K562 (cell line): ENCODE measurements at regions not wholly inside any gene's neighbourhood (a gene's known extent, or its start where the extent isn't known, plus 50 kb on each side); places are given as distances from the start of the nearest gene placed in this dataset.

Experiments
- ATF1 ChIP-seq, 2 experiments: fragments of 450-650 bp in 1 of 2; IDR thresholded peaks; 2 replicates each; pipeline ENCODE4 v1.6.1; 2016; ENCODE audit warnings: missing compliant biosample characterization in 1 of 2, missing genetic modification characterization in 1 of 2
- BMI1 ChIP-seq: fragments of 150-350 bp; IDR thresholded peaks from 2 replicates; pipeline ENCODE4 v1.6.1; 2014; ENCODE audit warnings: low read length
- CSDE1 ChIP-seq, 2 experiments: fragments of 450-650 bp; IDR thresholded peaks; 2 replicates each; pipeline ENCODE4 v1.6.1; 2016; ENCODE audit warnings: mild to moderate bottlenecking in 1 of 2
- DEAF1 ChIP-seq: fragments of 450-650 bp; formaldehyde crosslinking; IDR thresholded peaks from 2 replicates; pipeline ENCODE4 v1.4.0; 2020; ENCODE audit warnings: mild to moderate bottlenecking, moderate library complexity
- GTF2A2 ChIP-seq: IDR thresholded peaks from 2 replicates; pipeline ENCODE4 v1.6.1; 2016; ENCODE audit warnings: mild to moderate bottlenecking, missing genetic modification characterization, missing compliant biosample characterization
- JUNB ChIP-seq: fragments of 450-650 bp; formaldehyde crosslinking; conservative IDR thresholded peaks from 2 replicates; pipeline ENCODE4 v1.4.0; 2020; ENCODE audit warnings: mild to moderate bottlenecking
- MAFG ChIP-seq: fragments of 450-650 bp; conservative IDR thresholded peaks from 2 replicates; pipeline ENCODE4 v1.6.1; 2016; ENCODE audit warnings: missing genetic modification characterization, missing compliant biosample characterization
- MCM3 ChIP-seq: fragments of 450-650 bp; IDR thresholded peaks from 2 replicates; pipeline ENCODE4 v1.6.1; 2016
- NBN ChIP-seq: fragments of 450-650 bp; IDR thresholded peaks from 2 replicates; pipeline ENCODE4 v1.6.1; 2016; ENCODE audit warnings: low read depth, mild to moderate bottlenecking
- NCOA1 ChIP-seq: fragments of 450-650 bp; IDR thresholded peaks from 2 replicates; pipeline ENCODE4 v1.6.1; 2016; ENCODE audit warnings: low read depth
- PKNOX1 ChIP-seq: fragments of 450-650 bp; IDR thresholded peaks from 2 replicates; pipeline ENCODE4 v1.6.1; 2016
- RBFOX2 ChIP-seq: fragments of 200-400 bp; formaldehyde crosslinking; IDR thresholded peaks from 2 replicates; pipeline ENCODE4 v1.6.1; 2017; ENCODE audit warnings: low read depth, mild to moderate bottlenecking, low read length, moderate library complexity
- TAF15 ChIP-seq: fragments of 200-400 bp; formaldehyde crosslinking; IDR thresholded peaks from 2 replicates; pipeline ENCODE4 v1.6.1; 2017; ENCODE audit warnings: mild to moderate bottlenecking, low read depth, low read length, moderate library complexity
- TFAM ChIP-seq: fragments of 250-450 bp; sonication (Bioruptor Pico); conservative IDR thresholded peaks from 2 replicates; pipeline ENCODE4 v1.5.0; 2021; ENCODE audit warnings: mild to moderate bottlenecking, moderate library complexity
- TSC22D4 ChIP-seq: fragments of 450-650 bp; IDR thresholded peaks from 2 replicates; pipeline ENCODE4 v1.6.1; 2016; ENCODE audit warnings: missing genetic modification characterization, missing biosample characterization, control low read depth
- ZNF311 ChIP-seq: fragments of 250-450 bp; sonication (Bioruptor Pico); IDR thresholded peaks from 2 replicates; pipeline ENCODE4 v1.4.0; 2020; ENCODE audit warnings: mild to moderate bottlenecking, moderate library complexity
- ZNF395 ChIP-seq: fragments of 200-800 bp; sonication (Bioruptor generic); IDR thresholded peaks from 2 replicates; pipeline ENCODE4 v1.6.1; 2017; ENCODE audit warnings: missing genetic modification characterization, missing compliant biosample characterization
- ZNF398 ChIP-seq: fragments of 250-450 bp; sonication (Bioruptor Pico); IDR thresholded peaks from 2 replicates; pipeline ENCODE4 v1.8.0; 2021; ENCODE audit warnings: moderate library complexity, mild to moderate bottlenecking, inconsistent platforms
- ZNF436 ChIP-seq: fragments of 250-450, 450-650 bp; sonication (Bioruptor Pico); formaldehyde crosslinking; IDR thresholded peaks from 2 replicates; pipeline ENCODE4 v1.7.0; 2020; ENCODE audit warnings: mild to moderate bottlenecking
- ZNF449 ChIP-seq: fragments of 250-450 bp; sonication (Bioruptor Pico); IDR thresholded peaks from 2 replicates; pipeline ENCODE4 v1.8.0; 2022; ENCODE audit warnings: moderate library complexity, mild to moderate bottlenecking, inconsistent platforms
- ZNF644 ChIP-seq: fragments of 200-800 bp; sonication (Bioruptor generic); IDR thresholded peaks from 2 replicates; pipeline ENCODE4 v1.6.1; 2016; ENCODE audit warnings: low read depth, missing genetic modification characterization, missing compliant biosample characterization

GRCh38 chr7:101733713-101734475 lies 83.5 kb upstream of the CUX1 start (continued):
- TF ChIP-seq TFAM (no peak), ZNF395 (CRISPR knock-in tag) (0 out of 2 replicates have a peak, but pooled peaks have one; percentile 54), ZNF311 (CRISPR knock-in tag) (no peak), BMI1 (no peak), MCM3 (no peak), TSC22D4 (tag) (no peak), RBFOX2 (peak; percentile 70), NBN (no peak), GTF2A2 (no peak), ZNF644 (tag) (no peak), ZNF436 (CRISPR knock-in tag) (no peak), CSDE1 (IDR thresholded peaks at IDR 0.05) (no peak), NCOA1 (no peak), PKNOX1 (no peak), JUNB (no peak), ATF1 (CRISPR knock-in tag; IDR thresholded peaks at IDR 0.05) (no peak), ATF1 (tag; IDR thresholded peaks at IDR 0.05) (peak; percentile 65), DEAF1 (no peak), ZNF449 (CRISPR knock-in tag) (no peak), TAF15 (no peak), ZNF398 (CRISPR knock-in tag) (no peak), MAFG (no peak)
